Stimulated activated CD4-positive, alpha-beta T cell treated with anti-CD3 and anti-CD28 coated beads, Interleukin-4, amount 100 ng/mL, for 1 hour (primary cell): ENCODE measurements at regions not wholly inside any gene's neighbourhood (a gene's known extent, or its start where the extent isn't known, plus 50 kb on each side); places are given as distances from the start of the nearest gene placed in this dataset.
"Not testable (repeated sequence)": the region's sequence is repeated elsewhere in the genome, so short reads cannot be mapped to it uniquely, and the experiment has no call there.

ENCODE experiments used
- DNase-seq: peaks from one replicate; pipeline ENCODE4 v3.0.0-alpha.2; 2020

- no peak for DNase-seq
Measured at GRCh38 chr10:109727436-109727835, 195.9 kb downstream of the XPNPEP1 start.

- DNase-seq: no peak
Measured at GRCh38 chr10:109726473-109726872, 196.8 kb downstream of the XPNPEP1 start.

GRCh38 chr10:109723305-109723704 is 200.0 kb downstream of the XPNPEP1 start:
- no peak for DNase-seq

- DNase-seq: no peak
Measured at GRCh38 chr10:109721453-109722064, 201.8 kb downstream of the XPNPEP1 start.

GRCh38 chr10:109706026-109706560 is 217.2 kb downstream of the XPNPEP1 start:
- no peak for DNase-seq

GRCh38 chr10:109701633-109702215 is 221.6 kb downstream of the XPNPEP1 start:
- DNase-seq: no peak

- DNase-seq: no peak
Measured at GRCh38 chr10:109698882-109699664, 224.2 kb downstream of the XPNPEP1 start.

GRCh38 chr10:109698086-109698485 is 225.2 kb downstream of the XPNPEP1 start:
- DNase-seq: no peak

- DNase-seq: no peak
Measured at GRCh38 chr10:109696981-109697775, 226.1 kb downstream of the XPNPEP1 start.

GRCh38 chr10:109696462-109696861 is 226.8 kb downstream of the XPNPEP1 start:
- no peak for DNase-seq

GRCh38 chr10:109695988-109696387 is 227.3 kb downstream of the XPNPEP1 start:
- no peak for DNase-seq

- DNase-seq: no peak
Measured at GRCh38 chr10:109689785-109690184, 233.5 kb downstream of the XPNPEP1 start.

- no peak for DNase-seq
Measured at GRCh38 chr10:109679478-109679877, 243.8 kb downstream of the XPNPEP1 start.

- DNase-seq: no peak
Measured at GRCh38 chr10:109678857-109679256, 244.5 kb downstream of the XPNPEP1 start.

- DNase-seq: no peak
Measured at GRCh38 chr10:109676703-109677102, 246.6 kb downstream of the XPNPEP1 start.

- no peak for DNase-seq
Measured at GRCh38 chr10:109668703-109669102, 254.6 kb downstream of the XPNPEP1 start.

- no peak for DNase-seq
Measured at GRCh38 chr10:109668154-109668665, 255.1 kb downstream of the XPNPEP1 start.

GRCh38 chr10:109665321-109665720 is 258.0 kb downstream of the XPNPEP1 start:
- no peak for DNase-seq

- no peak for DNase-seq
Measured at GRCh38 chr10:109664554-109664953, 258.8 kb downstream of the XPNPEP1 start.

GRCh38 chr10:109663122-109663521 is 260.2 kb downstream of the XPNPEP1 start:
- DNase-seq: no peak

- not testable (repeated sequence) for DNase-seq
Measured at GRCh38 chr10:109652612-109653011, 270.7 kb downstream of the XPNPEP1 start.

GRCh38 chr10:109650228-109650627 is 273.1 kb downstream of the XPNPEP1 start:
- DNase-seq: no peak

GRCh38 chr10:109647627-109648026 is 275.7 kb downstream of the XPNPEP1 start:
- no peak for DNase-seq
